ENCODE measurements at regions not wholly inside any gene's neighbourhood (a gene's known extent, or its start where the extent isn't known, plus 50 kb on each side); places are given as distances from the start of the nearest gene placed in this dataset.

GRCh38 chr12:30839643-30840220, 85.0 kb upstream of the CAPRIN2 start:
- Mint-ChIP-seq H3K27ac (no peak overlapping the region), H3K36me3 (no peaks in the 10 kb centered on the region), H3K4me3 (no peak overlapping the region), H3K4me1 (peaks cover 5% of the 10 kb centered on the region), H3K9me3 (no peaks in the 10 kb centered on the region)
- ATAC-seq (peak; percentile 22), DNase-seq (ENCODE audit: low spot score in 2 of 2) (no peak)

- H3K36me3 Mint-ChIP-seq: no peaks in the 10 kb centered on the region
- ATAC-seq (no peak), DNase-seq (ENCODE audit: low spot score in 2 of 2) (no peak)
- no peak overlapping the region for H3K4me3 Mint-ChIP-seq
- no peaks in the 10 kb centered on the region for H3K4me1 Mint-ChIP-seq
- H3K9me3 Mint-ChIP-seq: no peaks in the 10 kb centered on the region
- no peak overlapping the region for H3K27ac Mint-ChIP-seq
Observed at GRCh38 chr12:30837595-30837994, 82.8 kb upstream of the CAPRIN2 start.

DNA sequence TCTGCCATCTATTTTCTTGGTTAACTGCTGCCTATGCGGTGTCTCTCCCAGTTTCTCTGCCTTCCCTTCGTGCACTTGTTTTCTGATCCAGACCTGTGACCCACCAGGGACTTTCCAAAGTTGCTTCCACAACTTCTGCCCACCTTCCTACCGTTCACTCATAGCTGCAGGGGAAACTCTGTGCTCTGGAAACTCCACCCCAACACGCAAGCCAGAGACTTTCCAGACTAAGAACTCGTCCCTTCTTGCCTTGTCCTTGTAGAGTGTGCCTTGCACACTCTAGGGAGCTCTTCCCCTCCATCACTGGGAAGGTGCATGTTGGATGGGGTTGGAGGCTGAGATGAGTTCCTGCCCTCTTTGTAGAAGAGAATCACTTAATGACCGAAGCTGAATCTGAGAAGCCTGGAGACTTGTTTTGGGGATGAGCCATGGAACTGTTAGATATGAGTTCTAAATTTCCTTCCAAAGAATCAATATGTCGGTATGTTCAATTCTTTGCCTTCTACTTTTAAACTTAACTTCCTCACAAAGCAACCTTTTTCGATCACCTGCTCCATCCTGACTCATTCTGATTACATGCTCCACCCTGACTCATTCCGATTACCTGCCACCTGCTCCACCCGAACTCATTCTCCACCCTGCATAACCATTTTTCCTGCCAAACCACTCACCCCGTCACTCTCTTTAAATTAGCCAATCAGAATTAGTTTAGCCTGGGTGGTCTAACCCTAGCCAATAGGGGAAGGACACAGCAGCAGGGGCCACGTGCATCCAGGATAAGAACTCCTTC, 82.1 kb upstream of the CAPRIN2 start:
- Mint-ChIP-seq H3K36me3 (no peaks in the 10 kb centered on the region), H3K9me3 (no peaks in the 10 kb centered on the region), H3K4me1 (no peaks in the 10 kb centered on the region), H3K27ac (no peak overlapping the region), H3K4me3 (no peak overlapping the region)
- ATAC-seq (no peak), DNase-seq (ENCODE audit: low spot score in 2 of 2) (no peak)

- Mint-ChIP-seq H3K36me3 (no peaks in the 10 kb centered on the region), H3K4me3 (no peak overlapping the region), H3K9me3 (no peaks in the 10 kb centered on the region), H3K4me1 (no peaks in the 10 kb centered on the region), H3K27ac (no peak overlapping the region)
- no peak for DNase-seq (ENCODE audit: low spot score in 2 of 2)
- no peak for ATAC-seq
Observed at GRCh38 chr12:30835216-30835615, 80.5 kb upstream of the CAPRIN2 start.

DNA sequence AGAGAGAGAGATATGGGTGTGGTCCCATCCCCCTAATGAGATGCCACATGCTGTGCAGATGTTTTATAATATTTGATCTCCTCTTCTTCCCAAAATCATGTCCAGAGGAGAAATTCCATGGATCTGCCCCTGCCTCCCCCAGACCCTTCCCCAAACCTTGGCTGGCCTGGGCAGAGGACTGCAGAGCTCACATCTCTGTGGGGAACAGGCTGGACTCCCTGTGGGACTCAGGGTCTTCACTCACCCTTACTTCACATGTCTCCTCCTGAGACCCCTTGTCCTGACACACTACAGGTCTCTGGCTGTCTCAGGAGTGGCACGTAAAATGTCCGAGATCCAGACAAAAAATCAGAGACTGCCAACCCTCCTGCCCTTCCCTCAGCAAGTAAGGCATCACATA, 76.0 kb upstream of the CAPRIN2 start:
- H3K4me3 Mint-ChIP-seq: no peak overlapping the region
- H3K27ac Mint-ChIP-seq: no peak overlapping the region
- H3K36me3 Mint-ChIP-seq: no peaks in the 10 kb centered on the region
- no peaks in the 10 kb centered on the region for H3K4me1 Mint-ChIP-seq
- ATAC-seq: no peak
- DNase-seq (ENCODE audit: low spot score in 2 of 2): peak in 1 of 2 donors; percentile 23
- H3K9me3 Mint-ChIP-seq: no peaks in the 10 kb centered on the region

DNA sequence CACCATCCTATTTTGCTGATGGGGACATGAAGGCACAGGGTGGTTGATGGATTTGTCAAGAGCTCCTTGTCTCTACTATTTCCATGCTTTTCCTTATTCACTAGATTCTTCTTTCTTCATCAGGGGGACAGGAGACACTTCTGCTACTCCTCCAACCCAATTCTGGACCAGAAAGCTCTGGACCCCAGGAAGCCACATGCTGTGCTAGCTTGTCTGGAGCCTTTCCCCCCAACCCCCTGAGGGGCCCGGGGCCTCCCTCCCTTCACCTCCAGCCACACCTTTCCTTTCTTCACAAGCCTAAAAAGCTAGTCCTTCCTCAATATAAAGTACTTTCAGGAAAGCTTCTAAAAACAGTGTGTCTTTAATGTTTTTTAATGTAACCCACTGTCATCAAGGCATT, 75.1 kb upstream of the CAPRIN2 start:
- no peak for ATAC-seq
- H3K36me3 Mint-ChIP-seq: no peaks in the 10 kb centered on the region
- no peak for DNase-seq (ENCODE audit: low spot score in 2 of 2)
- no peaks in the 10 kb centered on the region for H3K4me1 Mint-ChIP-seq
- no peak overlapping the region for H3K4me3 Mint-ChIP-seq
- H3K9me3 Mint-ChIP-seq: no peaks in the 10 kb centered on the region
- no peak overlapping the region for H3K27ac Mint-ChIP-seq

DNA sequence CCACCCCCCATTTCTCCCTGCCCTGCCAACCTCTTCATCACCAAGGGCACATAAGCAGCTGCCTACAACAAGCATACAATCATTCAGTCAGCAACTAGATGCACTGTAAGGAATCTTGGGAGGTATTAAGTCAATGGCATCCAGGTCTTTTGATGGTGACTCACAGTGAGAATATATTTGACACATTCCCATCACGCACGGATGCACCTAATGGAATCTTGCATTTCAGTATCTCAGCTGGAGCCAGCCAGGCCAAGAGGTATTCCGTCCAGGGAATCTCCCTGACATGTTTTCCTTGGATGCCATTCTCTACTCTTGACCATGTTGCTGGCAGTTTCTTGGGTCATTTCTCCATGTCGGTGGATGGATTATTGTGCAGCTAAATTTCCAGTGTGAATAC, 73.9 kb upstream of the CAPRIN2 start:
- DNase-seq (ENCODE audit: low spot score in 2 of 2) (no peak), ATAC-seq (no peak)
- H3K27ac Mint-ChIP-seq: no peak overlapping the region
- peaks cover 9% of the 10 kb centered on the region for H3K4me1 Mint-ChIP-seq
- no peaks in the 10 kb centered on the region for H3K36me3 Mint-ChIP-seq
- no peaks in the 10 kb centered on the region for H3K9me3 Mint-ChIP-seq
- no peak overlapping the region for H3K4me3 Mint-ChIP-seq

DNA sequence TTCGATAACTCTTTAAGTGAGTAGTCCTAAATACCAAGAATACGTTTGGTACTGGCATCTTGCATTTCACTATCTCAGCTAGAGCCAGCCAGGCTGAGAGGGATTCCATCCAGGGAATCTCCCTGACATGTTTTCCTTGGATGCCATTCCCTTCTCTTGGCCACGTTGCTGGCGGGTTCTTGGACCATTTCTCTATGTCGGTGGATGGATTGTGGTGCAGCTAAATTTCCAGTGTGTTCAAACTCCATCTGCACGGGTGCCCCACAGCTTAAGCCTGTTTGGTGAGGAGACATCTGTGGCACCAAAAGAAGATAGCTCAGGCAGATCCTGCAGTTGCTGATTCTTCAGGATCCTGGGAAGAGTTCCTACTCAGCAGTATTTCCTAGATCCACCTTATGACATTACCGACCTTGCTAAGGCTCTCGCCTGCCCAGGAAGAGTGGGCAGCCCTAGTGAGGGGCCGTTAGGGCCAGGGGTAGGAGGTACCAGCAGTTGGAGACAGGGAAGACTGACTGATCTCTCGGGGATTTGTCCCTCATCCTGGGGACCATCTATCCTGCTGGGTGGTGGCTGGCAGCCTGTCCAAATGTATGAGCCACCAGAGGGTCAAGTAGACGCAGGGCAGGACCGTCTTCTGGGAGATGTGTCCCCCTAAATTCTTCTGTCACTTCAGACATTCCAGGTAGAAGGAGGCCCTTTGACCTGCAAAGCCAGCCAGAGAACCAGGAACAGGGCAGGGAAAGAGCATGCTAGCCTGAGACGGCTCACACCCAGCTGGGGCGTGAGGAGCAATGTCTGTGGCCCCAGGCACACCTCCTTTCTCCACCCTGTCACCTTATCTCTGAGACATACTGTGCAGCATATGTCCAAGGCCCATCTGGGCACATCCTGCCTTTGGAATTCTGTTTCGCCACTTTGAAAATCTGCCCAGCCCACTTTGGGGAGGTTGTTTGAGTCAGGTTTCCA, 72.6 kb upstream of the CAPRIN2 start:
- H3K9me3 Mint-ChIP-seq: no peaks in the 10 kb centered on the region
- H3K36me3 Mint-ChIP-seq: no peaks in the 10 kb centered on the region
- no peak for ATAC-seq
- DNase-seq (ENCODE audit: low spot score in 2 of 2): peak in 1 of 2 donors; percentile 29
- H3K4me1 Mint-ChIP-seq: peaks cover 21% of the 10 kb centered on the region
- H3K4me3 Mint-ChIP-seq: no peak overlapping the region
- H3K27ac Mint-ChIP-seq: no peak overlapping the region

DNA sequence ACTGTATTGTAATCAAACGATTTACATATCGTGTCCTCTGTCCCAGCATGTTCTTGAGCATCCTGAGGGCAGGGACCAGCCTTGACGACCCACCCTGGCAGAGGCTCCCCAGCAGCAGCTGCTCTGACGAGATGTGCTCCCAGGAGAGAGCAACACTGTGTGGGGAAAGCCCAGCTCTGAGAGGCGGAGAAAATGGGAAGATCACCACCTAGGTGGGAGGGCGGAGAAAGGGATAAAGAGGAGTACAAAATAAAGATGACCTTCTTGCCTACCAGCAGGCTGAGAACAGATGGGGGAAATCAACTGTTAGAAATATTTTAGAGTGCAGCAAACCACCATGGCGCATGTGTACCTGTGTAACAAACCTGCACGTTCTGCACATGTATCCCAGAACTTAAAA, 71.5 kb upstream of the CAPRIN2 start:
- DNase-seq (ENCODE audit: low spot score in 2 of 2): peak in 1 of 2 donors; percentile 23
- H3K36me3 Mint-ChIP-seq: no peaks in the 10 kb centered on the region
- no peak overlapping the region for H3K27ac Mint-ChIP-seq
- H3K4me1 Mint-ChIP-seq: peaks cover 28% of the 10 kb centered on the region
- no peak for ATAC-seq
- H3K9me3 Mint-ChIP-seq: no peaks in the 10 kb centered on the region
- H3K4me3 Mint-ChIP-seq: no peak overlapping the region

DNA sequence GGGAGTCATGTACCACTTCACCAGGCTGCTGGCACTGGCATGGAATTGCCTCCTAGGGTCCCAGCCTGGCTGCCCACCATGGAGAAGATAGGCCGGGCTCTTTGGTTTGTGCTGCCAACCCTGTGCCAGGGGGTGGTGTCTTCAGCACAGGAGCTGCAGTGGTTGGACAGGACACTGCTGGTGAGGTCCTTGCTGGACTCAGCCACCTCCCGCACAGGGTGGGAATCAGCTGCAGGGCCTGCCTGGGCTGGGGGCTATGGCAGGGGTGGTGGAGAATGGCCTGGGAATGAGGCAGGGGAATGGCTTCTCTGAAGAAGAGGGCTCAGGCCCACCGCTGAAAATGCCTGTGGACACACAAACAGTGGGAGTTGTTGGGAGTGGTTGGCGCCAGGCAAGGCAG, 70.6 kb upstream of the CAPRIN2 start:
- Mint-ChIP-seq H3K9me3 (no peaks in the 10 kb centered on the region), H3K27ac (no peak overlapping the region), H3K36me3 (no peaks in the 10 kb centered on the region), H3K4me3 (no peak overlapping the region), H3K4me1 (peaks cover 28% of the 10 kb centered on the region)
- ATAC-seq (no peak), DNase-seq (ENCODE audit: low spot score in 2 of 2) (peak in 1 of 2 donors; percentile 40)

GRCh38 chr12:30824311-30824710, 69.6 kb upstream of the CAPRIN2 start:
- Mint-ChIP-seq H3K36me3 (no peaks in the 10 kb centered on the region), H3K27ac (no peak overlapping the region), H3K4me1 (peaks cover 28% of the 10 kb centered on the region), H3K9me3 (no peaks in the 10 kb centered on the region), H3K4me3 (peak overlapping the region; percentile 80)
- DNase-seq (ENCODE audit: low spot score in 2 of 2) (peak in 1 of 2 donors; percentile 34), ATAC-seq (no peak)

- peak overlapping the region; percentile 80 for H3K4me3 Mint-ChIP-seq
- H3K9me3 Mint-ChIP-seq: no peaks in the 10 kb centered on the region
- DNase-seq (ENCODE audit: low spot score in 2 of 2) (no peak), ATAC-seq (no peak)
- H3K36me3 Mint-ChIP-seq: no peaks in the 10 kb centered on the region
- no peak overlapping the region for H3K27ac Mint-ChIP-seq
- H3K4me1 Mint-ChIP-seq: peaks cover 28% of the 10 kb centered on the region
Observed at GRCh38 chr12:30823764-30824163, 69.0 kb upstream of the CAPRIN2 start.

GRCh38 chr12:30823156-30823699, 68.5 kb upstream of the CAPRIN2 start:
- H3K27ac Mint-ChIP-seq: peak overlapping the region; percentile 45
- peak overlapping the region; percentile 80 for H3K4me3 Mint-ChIP-seq
- H3K4me1 Mint-ChIP-seq: peaks cover 28% of the 10 kb centered on the region
- DNase-seq (ENCODE audit: low spot score in 2 of 2): peak in 1 of 2 donors; percentile 61
- H3K9me3 Mint-ChIP-seq: no peaks in the 10 kb centered on the region
- no peaks in the 10 kb centered on the region for H3K36me3 Mint-ChIP-seq
- ATAC-seq: peak; percentile 76

- Mint-ChIP-seq H3K27ac (peak overlapping the region; percentile 45), H3K36me3 (no peaks in the 10 kb centered on the region), H3K9me3 (no peaks in the 10 kb centered on the region), H3K4me3 (peak overlapping the region; percentile 80), H3K4me1 (peaks cover 28% of the 10 kb centered on the region)
- peak; percentile 12 to 63 for DNase-seq (ENCODE audit: low spot score in 2 of 2)
- peak; percentile 78 for ATAC-seq
Observed at GRCh38 chr12:30822385-30823155, 67.8 kb upstream of the CAPRIN2 start.
